Brain microvascular endothelial cell (primary cell): ENCODE measurements at regions not wholly inside any gene's neighbourhood (a gene's known extent, or its start where the extent isn't known, plus 50 kb on each side); places are given as distances from the start of the nearest gene placed in this dataset.
A peak's percentile ranks its signal among the peaks of the same experiment; 100 is the strongest.

ENCODE experiments used
- DNase-seq: peaks from one replicate; pipeline ENCODE4 v3.0.0-alpha.2; 2020
- H3K27ac ChIP-seq: fragments of 250-450 bp; sonication (Bioruptor Pico); 2 replicates; pipeline ENCODE4 v1.5.1; 2020; ENCODE audit warnings: mild to moderate bottlenecking, moderate library complexity
- H3K27me3 ChIP-seq: fragments of 250-450 bp; sonication (Bioruptor Pico); replicated peaks from 2 replicates; pipeline ENCODE4 v1.5.1; 2020; ENCODE audit warnings: mild to moderate bottlenecking
- H3K36me3 ChIP-seq: fragments of 250-450 bp; sonication (Bioruptor Pico); replicated peaks from 2 replicates; pipeline ENCODE4 v1.5.1; 2020; ENCODE audit warnings: mild to moderate bottlenecking
- H3K4me3 ChIP-seq: 2 replicates; pipeline ENCODE4 v1.5.1; 2011; ENCODE audit warnings: low read depth, mild to moderate bottlenecking, control low read depth, low read length, moderate library complexity
- in situ Hi-C: cut with HindIII; loops from 2 replicates; pipeline ENCODE4 v1.10.0; 2017; ENCODE audit warnings: low sequenced_read_pairs, low pct_ligation_motif_present
- TF ChIP-seq, protein P1 (sequence below): IDR thresholded peaks from 2 replicates; pipeline ENCODE4 v1.5.1; 2011; ENCODE audit warnings: low read depth, mild to moderate bottlenecking, moderate library complexity, low read length, control low read depth, inconsistent platforms; ENCODE audit errors: missing control alignments

DNA sequence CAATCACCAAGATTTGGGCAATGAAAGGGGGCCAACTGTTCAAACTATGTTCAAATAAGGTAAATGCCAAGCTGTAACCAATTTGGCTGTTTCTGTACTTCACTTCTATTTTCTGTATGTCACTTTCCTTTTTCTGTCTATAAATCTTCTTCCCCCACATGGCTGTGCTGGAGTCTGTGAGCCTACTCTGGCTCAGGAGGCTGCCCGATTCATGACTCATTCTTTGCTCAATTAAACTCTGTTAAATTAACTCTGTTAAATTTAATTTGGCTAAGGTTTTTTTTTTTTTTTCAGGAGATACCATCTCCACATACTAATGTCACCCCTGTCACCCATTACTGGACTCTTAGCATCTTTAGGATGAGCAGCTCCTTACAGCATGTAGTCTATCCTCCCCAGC lies 178.8 kb upstream of the TWIST2 start:
- in situ Hi-C loops = no loop called here
- no peaks in the 10 kb centered on the region for H3K27me3 ChIP-seq

DNA sequence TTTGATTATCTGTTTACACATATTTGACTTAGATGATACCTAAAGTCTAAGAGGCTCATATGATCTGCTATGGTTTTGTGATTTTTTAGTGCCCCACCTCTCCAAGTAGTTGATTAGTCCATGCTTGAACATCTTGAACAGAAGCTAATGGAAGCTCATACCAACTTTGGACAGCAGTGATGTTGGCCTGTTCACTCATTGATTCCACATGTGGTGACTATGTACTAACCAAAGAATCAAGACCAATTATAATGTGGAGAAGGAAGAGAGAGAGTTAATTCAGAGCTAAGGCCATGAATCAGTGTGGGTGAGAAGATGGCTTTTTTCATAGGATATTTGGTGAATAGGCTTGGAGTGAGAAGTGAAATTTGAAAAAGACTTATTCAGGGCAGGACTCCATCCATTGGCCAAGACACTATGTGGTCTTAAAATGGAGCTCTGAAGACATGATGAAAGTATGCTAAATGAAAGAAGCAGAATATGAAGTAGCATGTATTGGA lies 178.3 kb upstream of the TWIST2 start:
- in situ Hi-C loops = no loop called here
- no peak for DNase-seq
- Histone ChIP-seq H3K36me3 (no peaks in the 10 kb centered on the region), H3K4me3 (no peak overlapping the region), H3K27me3 (no peaks in the 10 kb centered on the region), H3K27ac (no peak overlapping the region)
- TF ChIP-seq, protein P1, sequence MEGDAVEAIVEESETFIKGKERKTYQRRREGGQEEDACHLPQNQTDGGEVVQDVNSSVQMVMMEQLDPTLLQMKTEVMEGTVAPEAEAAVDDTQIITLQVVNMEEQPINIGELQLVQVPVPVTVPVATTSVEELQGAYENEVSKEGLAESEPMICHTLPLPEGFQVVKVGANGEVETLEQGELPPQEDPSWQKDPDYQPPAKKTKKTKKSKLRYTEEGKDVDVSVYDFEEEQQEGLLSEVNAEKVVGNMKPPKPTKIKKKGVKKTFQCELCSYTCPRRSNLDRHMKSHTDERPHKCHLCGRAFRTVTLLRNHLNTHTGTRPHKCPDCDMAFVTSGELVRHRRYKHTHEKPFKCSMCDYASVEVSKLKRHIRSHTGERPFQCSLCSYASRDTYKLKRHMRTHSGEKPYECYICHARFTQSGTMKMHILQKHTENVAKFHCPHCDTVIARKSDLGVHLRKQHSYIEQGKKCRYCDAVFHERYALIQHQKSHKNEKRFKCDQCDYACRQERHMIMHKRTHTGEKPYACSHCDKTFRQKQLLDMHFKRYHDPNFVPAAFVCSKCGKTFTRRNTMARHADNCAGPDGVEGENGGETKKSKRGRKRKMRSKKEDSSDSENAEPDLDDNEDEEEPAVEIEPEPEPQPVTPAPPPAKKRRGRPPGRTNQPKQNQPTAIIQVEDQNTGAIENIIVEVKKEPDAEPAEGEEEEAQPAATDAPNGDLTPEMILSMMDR = no peak

More for the DNA sequence above, 178.8 kb upstream of the TWIST2 start:
- no peak for DNase-seq
- H3K4me3 ChIP-seq = no peak overlapping the region
- H3K27ac ChIP-seq = no peak overlapping the region
- TF ChIP-seq, protein P1 = no peak
- H3K36me3 ChIP-seq = no peaks in the 10 kb centered on the region

DNA sequence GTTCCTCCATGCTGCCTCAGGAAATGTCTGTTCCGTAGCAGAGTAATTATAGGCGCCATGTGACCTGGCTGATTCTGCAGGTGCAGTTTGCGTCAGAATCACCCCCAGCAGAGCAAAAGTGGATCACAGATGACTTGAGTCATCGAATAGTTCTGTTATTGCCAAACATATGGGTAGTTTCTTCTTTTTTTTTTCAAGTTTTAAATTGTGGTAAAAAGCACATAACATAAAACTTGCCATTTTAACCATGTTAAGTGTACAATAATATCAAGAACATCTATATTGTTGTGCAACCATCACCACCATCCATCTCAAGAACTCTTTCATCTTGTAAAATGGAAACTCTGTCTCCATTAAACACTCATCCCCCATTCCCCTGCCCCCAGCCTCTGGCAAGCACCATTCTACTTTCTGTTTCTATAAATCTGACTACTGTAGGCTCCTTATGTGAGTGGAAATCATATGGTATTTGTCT lies 177.7 kb upstream of the TWIST2 start:
- TF ChIP-seq, protein P1 = no peak
- Histone ChIP-seq H3K27ac (no peak overlapping the region), H3K36me3 (no peaks in the 10 kb centered on the region), H3K4me3 (no peak overlapping the region), H3K27me3 (no peaks in the 10 kb centered on the region)
- in situ Hi-C loops = no loop called here
- no peak for DNase-seq

DNA sequence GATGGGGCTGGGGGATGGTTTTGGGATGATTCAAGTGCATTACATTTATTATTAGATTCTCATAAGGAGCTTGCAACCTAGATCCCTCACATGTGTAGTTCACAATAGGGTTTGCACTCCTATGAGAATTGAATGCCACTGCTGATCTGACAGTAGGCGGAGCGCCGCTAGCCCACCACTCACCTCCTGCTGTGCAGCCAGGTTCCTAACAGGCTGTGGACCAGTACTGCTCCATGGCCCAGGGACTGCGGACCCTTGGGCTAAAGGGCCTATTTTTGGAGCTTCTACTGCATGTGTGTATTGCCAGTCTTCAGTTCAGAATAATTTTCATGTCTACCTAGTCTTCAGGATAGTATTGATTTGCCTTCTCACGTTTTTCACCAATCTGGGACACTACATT lies 165.3 kb upstream of the TWIST2 start:
- Histone ChIP-seq H3K27ac (no peak overlapping the region), H3K4me3 (no peak overlapping the region), H3K36me3 (no peaks in the 10 kb centered on the region), H3K27me3 (no peaks in the 10 kb centered on the region)
- DNase-seq = no peak
- TF ChIP-seq, protein P1 = no peak
- in situ Hi-C loops = no loop called here

DNA sequence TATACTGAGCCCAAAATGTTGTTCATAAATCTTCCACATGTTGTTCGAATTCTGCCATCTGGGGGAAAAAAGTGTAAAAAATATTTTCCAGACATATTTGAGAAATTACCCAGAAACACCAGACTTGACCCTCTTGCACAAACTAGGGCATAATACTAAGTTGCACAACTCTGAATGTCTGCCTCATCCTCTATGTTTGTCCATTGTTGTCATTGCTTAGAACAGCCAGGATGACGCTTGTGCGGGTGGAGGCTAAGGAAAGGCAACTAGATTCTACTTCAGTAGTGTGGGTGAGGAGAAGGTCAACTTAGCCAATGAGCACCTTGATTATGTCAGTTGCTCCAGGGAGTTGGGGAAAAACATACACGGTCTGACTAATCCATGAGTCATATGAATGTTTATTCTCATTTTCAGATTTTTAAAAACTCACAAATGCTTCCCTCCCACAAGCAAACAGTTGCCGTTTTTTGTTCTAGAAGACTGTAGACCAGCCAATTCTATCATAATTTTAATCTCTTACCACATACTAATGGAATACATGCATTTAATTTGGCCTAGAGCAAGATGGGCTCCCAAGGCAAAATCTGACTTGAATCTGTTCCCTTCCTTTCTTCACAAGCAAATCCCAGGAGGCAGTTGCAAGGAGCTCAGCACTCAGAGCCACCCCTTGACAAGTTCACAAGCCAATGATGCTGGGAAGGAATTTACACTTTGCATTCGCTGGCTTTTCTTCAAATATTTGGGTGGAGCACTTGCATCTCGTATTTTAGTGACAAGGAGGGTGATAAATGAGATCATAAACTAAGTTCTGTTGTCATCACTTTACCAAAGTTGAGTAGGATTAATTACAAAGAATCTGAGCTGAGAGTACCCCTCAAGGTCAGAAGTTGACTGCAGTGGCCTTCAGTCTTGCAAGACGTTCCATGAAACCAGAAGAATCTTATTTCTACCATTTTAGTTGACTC lies 163.2 kb upstream of the TWIST2 start:
- TF ChIP-seq, protein P1 = no peak
- DNase-seq = peak; percentile 95
- H3K27ac ChIP-seq = peak overlapping the region; percentile 80
- H3K27me3 ChIP-seq = no peaks in the 10 kb centered on the region
- H3K4me3 ChIP-seq = no peak overlapping the region
- H3K36me3 ChIP-seq = no peaks in the 10 kb centered on the region
- in situ Hi-C loops = no loop called here
